PFSK-1 (cell line): ENCODE measurements at regions not wholly inside any gene's neighbourhood (a gene's known extent, or its start where the extent isn't known, plus 50 kb on each side); places are given as distances from the start of the nearest gene placed in this dataset.

Experiments
- FOXP2 ChIP-seq: optimal IDR thresholded peaks from 2 replicates; pipeline ENCODE3; 2011; ENCODE audit warnings: borderline replicate concordance, control low read depth, inconsistent platforms; ENCODE audit not compliant: insufficient read depth; ENCODE audit errors: extremely low read length, extremely low read depth
- POLR2AphosphoS5 ChIP-seq: IDR thresholded peaks from 2 replicates; pipeline ENCODE4 v1.6.1; 2012; ENCODE audit warnings: low read depth, mild to moderate bottlenecking, control low read depth, low read length, moderate library complexity
- REST ChIP-seq, 2 experiments: IDR thresholded peaks; 2 replicates each; pipeline versions ENCODE4 v1.6.1 to v1.8.0; 2011 to 2012; ENCODE audit warnings: low read depth in 2 of 2, low read length in 2 of 2, control low read depth in 1 of 2, inconsistent platforms in 1 of 2, mild to moderate bottlenecking in 1 of 2, moderate library complexity in 1 of 2; ENCODE audit not compliant: insufficient read depth in 1 of 2
- SIN3A ChIP-seq: IDR thresholded peaks from 2 replicates; pipeline ENCODE4 v1.6.1; 2012; ENCODE audit warnings: mild to moderate bottlenecking, low read length, moderate library complexity, borderline replicate concordance; ENCODE audit not compliant: insufficient read depth
- TAF1 ChIP-seq: IDR thresholded peaks from 2 replicates; pipeline ENCODE4 v1.6.1; 2012; ENCODE audit warnings: low read length, control low read depth, borderline replicate concordance; ENCODE audit not compliant: insufficient read depth

- no peak for TF ChIP-seq TAF1
- TF ChIP-seq REST (IDR thresholded peaks at IDR 0.05; ENCODE audit: insufficient read depth in 1 of 2, low read depth in 2 of 2, low read length in 2 of 2) = no peak
- TF ChIP-seq SIN3A = no peak
- TF ChIP-seq POLR2AphosphoS5 = no peak
- no peak for TF ChIP-seq FOXP2
Observed at GRCh38 chr2:238554468-238555315, 128.0 kb downstream of the ASB1 start.

- TF ChIP-seq POLR2AphosphoS5 (no peak), REST (IDR thresholded peaks at IDR 0.05; ENCODE audit: insufficient read depth in 1 of 2, low read depth in 2 of 2, low read length in 2 of 2) (no peak), TAF1 (no peak), FOXP2 (no peak), SIN3A (no peak)
Observed at GRCh38 chr2:238555786-238556542, 129.2 kb downstream of the ASB1 start.

- TF ChIP-seq POLR2AphosphoS5 (no peak), SIN3A (no peak), REST (IDR thresholded peaks at IDR 0.05; ENCODE audit: insufficient read depth in 1 of 2, low read depth in 2 of 2, low read length in 2 of 2) (no peak), FOXP2 (no peak), TAF1 (no peak)
Observed at GRCh38 chr2:238557431-238557830, 130.7 kb downstream of the ASB1 start.

DNA sequence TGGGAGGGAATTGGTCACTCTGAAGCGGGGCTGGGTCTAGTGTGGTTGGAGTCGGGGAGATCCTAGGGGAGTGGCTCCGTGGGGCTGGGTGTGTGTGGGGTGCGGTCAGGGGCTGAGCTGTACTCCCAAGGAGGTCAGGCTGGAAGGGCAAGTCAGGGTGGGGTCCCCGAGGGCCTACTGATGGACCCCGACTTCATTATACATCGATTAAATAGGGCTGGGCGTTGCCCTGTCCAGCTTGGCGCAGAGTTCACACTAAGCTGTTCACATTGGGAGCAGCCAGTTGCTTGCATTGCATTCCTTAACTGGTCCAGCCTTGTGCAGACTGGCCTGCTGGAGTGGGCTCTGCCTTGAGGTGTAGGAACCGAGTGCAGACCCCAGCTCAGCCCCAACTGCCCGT, 131.2 kb downstream of the ASB1 start:
- TF ChIP-seq POLR2AphosphoS5 (no peak), TAF1 (no peak), FOXP2 (no peak), REST (IDR thresholded peaks at IDR 0.05; ENCODE audit: insufficient read depth in 1 of 2, low read depth in 2 of 2, low read length in 2 of 2) (no peak), SIN3A (no peak)
